Fibroblast of villous mesenchyme (primary cell): ENCODE measurements at regions not wholly inside any gene's neighbourhood (a gene's known extent, or its start where the extent isn't known, plus 50 kb on each side); places are given as distances from the start of the nearest gene placed in this dataset.

Source experiments
- DNase-seq: peaks from one replicate; pipeline ENCODE4 v3.0.0-alpha.2; 2010; ENCODE audit warnings: low read depth
- H3K4me3 ChIP-seq: 2 replicates; pipeline ENCODE4 v1.5.1; 2011; ENCODE audit warnings: low read depth, mild to moderate bottlenecking, low read length
- TF ChIP-seq, protein P1 (sequence below): IDR thresholded peaks from 2 replicates; pipeline ENCODE4 v1.5.1; 2012; ENCODE audit warnings: low read depth, mild to moderate bottlenecking, low read length; ENCODE audit not compliant: insufficient read depth

DNA sequence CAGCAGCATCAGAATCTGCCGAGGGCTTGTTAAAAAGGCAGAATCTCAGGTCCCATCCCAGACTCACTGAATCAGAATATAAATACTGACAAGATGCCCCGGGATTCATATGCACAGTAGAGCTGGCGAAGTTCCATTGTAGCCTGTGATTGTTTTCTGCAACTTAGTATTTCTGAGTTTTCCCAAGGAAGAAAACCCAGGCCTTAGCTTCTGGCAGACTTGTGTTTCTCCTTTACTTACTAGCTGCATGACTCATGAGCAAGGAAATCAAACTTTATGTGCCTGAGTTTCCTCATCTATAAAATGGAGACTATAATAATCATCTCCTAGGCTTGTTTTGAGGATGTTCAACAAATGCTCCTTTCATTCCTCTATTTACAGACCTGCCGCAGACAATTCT lies 278.5 kb upstream of the PLEKHG7 start:
- TF ChIP-seq, protein P1, sequence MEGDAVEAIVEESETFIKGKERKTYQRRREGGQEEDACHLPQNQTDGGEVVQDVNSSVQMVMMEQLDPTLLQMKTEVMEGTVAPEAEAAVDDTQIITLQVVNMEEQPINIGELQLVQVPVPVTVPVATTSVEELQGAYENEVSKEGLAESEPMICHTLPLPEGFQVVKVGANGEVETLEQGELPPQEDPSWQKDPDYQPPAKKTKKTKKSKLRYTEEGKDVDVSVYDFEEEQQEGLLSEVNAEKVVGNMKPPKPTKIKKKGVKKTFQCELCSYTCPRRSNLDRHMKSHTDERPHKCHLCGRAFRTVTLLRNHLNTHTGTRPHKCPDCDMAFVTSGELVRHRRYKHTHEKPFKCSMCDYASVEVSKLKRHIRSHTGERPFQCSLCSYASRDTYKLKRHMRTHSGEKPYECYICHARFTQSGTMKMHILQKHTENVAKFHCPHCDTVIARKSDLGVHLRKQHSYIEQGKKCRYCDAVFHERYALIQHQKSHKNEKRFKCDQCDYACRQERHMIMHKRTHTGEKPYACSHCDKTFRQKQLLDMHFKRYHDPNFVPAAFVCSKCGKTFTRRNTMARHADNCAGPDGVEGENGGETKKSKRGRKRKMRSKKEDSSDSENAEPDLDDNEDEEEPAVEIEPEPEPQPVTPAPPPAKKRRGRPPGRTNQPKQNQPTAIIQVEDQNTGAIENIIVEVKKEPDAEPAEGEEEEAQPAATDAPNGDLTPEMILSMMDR: no peak
- peak; percentile 50 for DNase-seq
- H3K4me3 ChIP-seq: no peak overlapping the region

GRCh38 chr12:92421701-92422100 lies 276.1 kb upstream of the BTG1 start:
- DNase-seq: peak; percentile 36
- TF ChIP-seq, protein P1: no peak

GRCh38 chr12:92421042-92421441 lies 275.4 kb upstream of the BTG1 start:
- TF ChIP-seq, protein P1: no peak
- no peak for DNase-seq
- H3K4me3 ChIP-seq: no peak overlapping the region

More at GRCh38 chr12:92421701-92422100, 276.1 kb upstream of the BTG1 start:
- no peak overlapping the region for H3K4me3 ChIP-seq

- TF ChIP-seq, protein P1: no peak
- H3K4me3 ChIP-seq: no peak overlapping the region
- no peak for DNase-seq
These were observed 273.6 kb upstream of the BTG1 start for GRCh38 chr12:92419201-92419600.

DNA sequence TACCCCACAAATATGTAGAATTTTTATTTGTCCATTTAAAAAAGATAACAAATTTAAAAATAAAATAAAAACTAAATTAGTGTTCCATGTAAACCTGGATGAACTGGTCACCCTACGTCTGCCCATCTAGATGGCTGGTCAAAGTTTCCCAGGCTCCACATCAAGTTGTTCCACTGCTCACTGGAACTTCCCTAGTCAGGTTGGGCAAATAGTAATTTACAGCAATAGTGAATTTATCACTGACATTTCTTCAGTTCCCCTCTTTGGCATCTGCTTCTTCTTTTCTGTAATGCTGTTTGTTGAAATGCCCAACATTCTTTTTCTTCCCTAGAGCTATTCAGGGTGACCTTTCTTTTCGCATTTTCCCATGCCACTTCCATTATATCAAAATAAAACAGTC lies 272.7 kb upstream of the BTG1 start:
- no peak overlapping the region for H3K4me3 ChIP-seq
- TF ChIP-seq, protein P1: no peak
- DNase-seq: no peak

- H3K4me3 ChIP-seq: no peak overlapping the region
- TF ChIP-seq, protein P1: no peak
- no peak for DNase-seq
These were observed 271.7 kb upstream of the BTG1 start for GRCh38 chr12:92417373-92417772.

- DNase-seq: no peak
- H3K4me3 ChIP-seq: no peak overlapping the region
- TF ChIP-seq, protein P1: no peak
These were observed 270.8 kb upstream of the BTG1 start for GRCh38 chr12:92416385-92416812.
